ENCODE measurements at regions not wholly inside any gene's neighbourhood (a gene's known extent, or its start where the extent isn't known, plus 50 kb on each side); places are given as distances from the start of the nearest gene placed in this dataset.

- TF ChIP-seq POLR2AphosphoS5 (IDR thresholded peaks at IDR 0.05) (no peak), CTCF (IDR thresholded peaks at IDR 0.05) (no peak)
Observed at GRCh38 chr7:82669141-82669540, 225.6 kb upstream of the CACNA2D1 start.

Measured in upper lobe of left lung (tissue), 4 donors.